Heart right ventricle (tissue), 16 donors: ENCODE measurements at regions not wholly inside any gene's neighbourhood (a gene's known extent, or its start where the extent isn't known, plus 50 kb on each side); places are given as distances from the start of the nearest gene placed in this dataset.
"Not testable (repeated sequence)": the region's sequence is repeated elsewhere in the genome, so short reads cannot be mapped to it uniquely, and the experiment has no call there.

Experiments
- ATAC-seq, 8 donors: fragments of 200-7000 bp; cut with Tn5 transposase; one replicate each; pipeline ENCODE4 v1.9.1; 2020; ENCODE audit warnings: mild to moderate bottlenecking in 8 of 8, moderate library complexity in 8 of 8, moderate number of reproducible peaks in 1 of 8
- DNase-seq, 2 donors: peaks; one replicate each; pipeline ENCODE4 v3.0.0-alpha.2; 2020
- H3K27ac ChIP-seq, 10 donors: fragments of 200-600 bp; sonication (generic) in 2 of 10; one replicate each; pipeline versions ENCODE4 v1.5.0 to v1.8.0; 2020 to 2022; ENCODE audit warnings: mild to moderate bottlenecking in 3 of 10
- H3K27me3 ChIP-seq, 7 donors: fragments of 200-600 bp; one replicate each; pipeline ENCODE4 v1.8.0; 2021 to 2022; ENCODE audit warnings: mild to moderate bottlenecking in 2 of 7
- H3K36me3 ChIP-seq, 9 donors: fragments of 200-600 bp; sonication (generic) in 1 of 9; one replicate each; pipeline versions ENCODE4 v1.5.0 to v1.8.0; 2020 to 2022; ENCODE audit warnings: mild to moderate bottlenecking in 2 of 9
- H3K4me1 ChIP-seq, 9 donors: fragments of 200-600 bp; sonication (generic) in 1 of 9; one replicate each; pipeline versions ENCODE4 v1.5.0 to v1.8.0; 2020 to 2022; ENCODE audit warnings: mild to moderate bottlenecking in 4 of 9
- H3K4me3 ChIP-seq, 10 donors: fragments of 200-600 bp; sonication (generic) in 2 of 10; one replicate each; pipeline versions ENCODE4 v1.5.0 to v1.8.0; 2020 to 2022; ENCODE audit warnings: mild to moderate bottlenecking in 7 of 10, moderate library complexity in 2 of 10
- H3K9me3 ChIP-seq, 11 donors: fragments of 200-600 bp in 10 of 11; sonication (generic) in 2 of 11; one replicate each; pipeline versions ENCODE4 v1.5.0 to v1.8.0; 2013 to 2022; ENCODE audit warnings: mild to moderate bottlenecking in 2 of 11, control low read depth in 1 of 11, moderate library complexity in 1 of 11
- CTCF ChIP-seq, 9 donors: fragments of 200-600 bp; sonication (generic) in 2 of 9; IDR thresholded peaks; one replicate each; pipeline versions ENCODE4 v1.5.0 to v1.8.0; 2021 to 2022; ENCODE audit warnings: antibody characterized with exemption in 9 of 9, mild to moderate bottlenecking in 5 of 9, moderate library complexity in 1 of 9
- WGBS, 2 donors: extraction: QIAGEN DNeasy Blood & Tissue Kit; methylation state at CpG; one replicate each; pipeline ENCODE4 v1.1.7; 2013; ENCODE audit warnings: inconsistent platforms in 1 of 2; 5-methylcytosine and 5-hydroxymethylcytosine counted together
- intact Hi-C, 10 donors: fragments of 100-400 bp; cut with DNase I; formaldehyde crosslinking; loops; one replicate each; pipeline versions ENCODE4 v1.11.1 to v1.14.2; 2022
- donor health status: Arrhythmogenic right ventricular cardiomyopathy.
- donor health status: ischemic (EF 13 %, LVEDD 7.1; RV severe dilation, severe dysfunction).
- donor health status: healthy with polysubstance abuse.
- donor health status: DM: no; HTN: yes; CAD: no.
- donor health status: DM: no; HTN: no; CAD: no.
- donor health status: ischemic (EF 25% LVEDD 6.9; RV normal size, moderate dysfunction).
- donor health status: ischemic (EF 25% LVEDD 5.7; RV mildly dilated, moderate dysfunction).
- donor health status: healthy.
- donor health status: DM: yes; HTN: yes; CAD: no.
- donor health status: Ischemic cardiomyopathy.
- donor health status: ischemic (EF 35%, LVEDD 5.7; RV mildly dilated, moderate dysfunction).
- donor health status: nonischemic (EF 11% LVEDD 7.7; RV severe dilation, severe dysfunction).
- donor health status: DM: yes; HTN: yes; CAD: no.
- donor health status: PGD.
- donor health status: ischemic (EF 29% LVEDD 5.4; RV normal size, mild dysfunction).
- donor health status: nonischemic (EF 23%, LVEDD 6.1; RV moderate dilation, normal function).

GRCh38 chr7:67359900-67360299 lies 363.3 kb downstream of the TYW1 start:
- TF ChIP-seq CTCF (IDR thresholded peaks at IDR 0.05), result no peak
- WGBS, 2 donors, result 34 to 39% methylated on average over 3 of the region's 3 CpGs
- Histone ChIP-seq H3K9me3 (peaks cover 0 to 31% (median 13%) of the 10 kb centered on the region in 11 donors), H3K27ac (peak overlapping the region in 1 of 10 donors; percentile 33), H3K27me3 (no peaks in the 10 kb centered on the region), H3K36me3 (peaks cover 0 to 5% (median 0%) of the 10 kb centered on the region in 9 donors), H3K4me1 (peaks cover 0 to 8% (median 0%) of the 10 kb centered on the region in 9 donors), H3K4me3 (no peak overlapping the region)
- DNase-seq (peak in 1 of 2 donors; percentile 21), ATAC-seq (peak in 4 of 8 donors; percentile 47 to 65 (median 56))
- intact Hi-C loops, result no loop called here

- 81 to 89% methylated on average over 4 of the region's 4 CpGs for WGBS, 2 donors
- no peak for TF ChIP-seq CTCF (IDR thresholded peaks at IDR 0.05)
Measured at GRCh38 chr7:67361150-67361549, 364.5 kb downstream of the TYW1 start.

GRCh38 chr7:67364441-67365017 lies 367.9 kb downstream of the TYW1 start:
- no peak overlapping the region for H3K27ac ChIP-seq
- H3K9me3 ChIP-seq, result peaks cover 0 to 12% (median 0%) of the 10 kb centered on the region in 11 donors
- ATAC-seq (peak in 2 of 8 donors; percentile 31 to 47), DNase-seq (no peak)
- intact Hi-C loops, result no loop called here
- H3K4me3 ChIP-seq, result no peak overlapping the region
- no peaks in the 10 kb centered on the region for H3K36me3 ChIP-seq
- H3K4me1 ChIP-seq, result peaks cover 0 to 8% (median 0%) of the 10 kb centered on the region in 9 donors
- peak in 1 of 9 donors; percentile 5 for TF ChIP-seq CTCF (IDR thresholded peaks at IDR 0.05)
- 60 to 63% methylated on average over 60 of the region's 60 CpGs for WGBS, 2 donors
- peaks cover 0 to 16% (median 0%) of the 10 kb centered on the region in 7 donors for H3K27me3 ChIP-seq

More at GRCh38 chr7:67361150-67361549, 364.5 kb downstream of the TYW1 start:
- peaks cover 0 to 28% (median 13%) of the 10 kb centered on the region in 11 donors for H3K9me3 ChIP-seq
- no peaks in the 10 kb centered on the region for H3K36me3 ChIP-seq
- ATAC-seq (no peak), DNase-seq (no peak)
- H3K4me1 ChIP-seq, result peaks cover 0 to 8% (median 0%) of the 10 kb centered on the region in 9 donors
- intact Hi-C loops, result no loop called here
- no peaks in the 10 kb centered on the region for H3K27me3 ChIP-seq
- H3K27ac ChIP-seq, result no peak overlapping the region
- no peak overlapping the region for H3K4me3 ChIP-seq

GRCh38 chr7:67371429-67372305 lies 375.0 kb downstream of the TYW1 start:
- WGBS, 2 donors, result 35 to 38% methylated on average over 18 of the region's 18 CpGs
- DNase-seq (peak; percentile 25 to 56), ATAC-seq (peak; percentile 65 to 94 (median 90))
- H3K27ac ChIP-seq, result no peak overlapping the region
- H3K9me3 ChIP-seq, result peaks cover 0 to 23% (median 7%) of the 10 kb centered on the region in 11 donors
- peak; percentile 51 to 86 (median 83) for TF ChIP-seq CTCF (IDR thresholded peaks at IDR 0.05)
- H3K27me3 ChIP-seq, result peaks cover 0 to 49% (median 15%) of the 10 kb centered on the region in 7 donors
- no peak overlapping the region for H3K4me3 ChIP-seq
- no peaks in the 10 kb centered on the region for H3K36me3 ChIP-seq
- no peaks in the 10 kb centered on the region for H3K4me1 ChIP-seq
- intact Hi-C loops, result loop anchor here in 1 of 10 donors (10.0 kb wide), 1 partner anchor 253 kb away; no protein-coding TSS in a partner anchor

GRCh38 chr7:67373389-67373788 lies 376.8 kb downstream of the TYW1 start:
- Histone ChIP-seq H3K27me3 (peaks cover 0 to 42% (median 15%) of the 10 kb centered on the region in 7 donors), H3K9me3 (peaks cover 0 to 12% (median 3%) of the 10 kb centered on the region in 11 donors)
- intact Hi-C loops, result loop anchor here in 1 of 10 donors (10.0 kb wide), 1 partner anchor 251 kb away; no protein-coding TSS in a partner anchor
- not testable (repeated sequence) for H3K4me3 ChIP-seq, H3K27ac ChIP-seq, ATAC-seq, DNase-seq, H3K4me1 ChIP-seq, H3K36me3 ChIP-seq
- 68 to 79% methylated on average over 3 of the region's 3 CpGs for WGBS, 2 donors
